WTC11 (cell line): ENCODE measurements at regions not wholly inside any gene's neighbourhood (a gene's known extent, or its start where the extent isn't known, plus 50 kb on each side); places are given as distances from the start of the nearest gene placed in this dataset.
"Not testable (repeated sequence)": the region's sequence is repeated elsewhere in the genome, so short reads cannot be mapped to it uniquely, and the experiment has no call there.

Experiments
- ATAC-seq: fragments of 200-7000 bp; cut with Tn5 transposase; 2 replicates; pipeline ENCODE4 v1.10.0; 2021; ENCODE audit warnings: mild to moderate bottlenecking, moderate library complexity
- CTCF ChIA-PET: fragments of 300-600 bp; sonication (Branson Sonifier 250); formaldehyde crosslinking; loops from one replicate; lab custom pipeline; 2021; ENCODE audit warnings: antibody characterized with exemption; lab: Charles Lee
- POLR2A ChIA-PET: fragments of 350-600 bp; sonication (Branson Sonifier 250); formaldehyde crosslinking; loops from one replicate; lab custom pipeline; 2021; ENCODE audit warnings: antibody characterized with exemption; lab: Charles Lee
- DNase-seq: peaks from one replicate; pipeline ENCODE4 v3.0.0; 2021; ENCODE audit warnings: low spot score
- H3K27ac Mint-ChIP-seq: 2 replicates; pipeline ENCODE4 v1.8.0; 2021; ENCODE audit warnings: mixed read lengths
- H3K27me3 Mint-ChIP-seq: 2 replicates; pipeline ENCODE4 v1.8.0; 2021; ENCODE audit warnings: low read depth, mild to moderate bottlenecking, moderate library complexity, mixed read lengths
- H3K36me3 Mint-ChIP-seq: 2 replicates; pipeline ENCODE4 v1.8.0; 2021; ENCODE audit warnings: mixed read lengths
- H3K4me1 Mint-ChIP-seq: 2 replicates; pipeline ENCODE4 v1.8.0; 2022; ENCODE audit warnings: mixed read lengths
- H3K4me3 Mint-ChIP-seq: 2 replicates; pipeline ENCODE4 v1.8.0; 2021; ENCODE audit warnings: mild to moderate bottlenecking, moderate library complexity, mixed read lengths
- H3K9me3 Mint-ChIP-seq: 2 replicates; pipeline ENCODE4 v1.8.0; 2021; ENCODE audit warnings: mixed read lengths
- CREM ChIP-seq: sonication (generic); formaldehyde crosslinking; IDR thresholded peaks from 2 replicates; pipeline ENCODE4 v1.8.1; 2022; ENCODE audit warnings: mild to moderate bottlenecking, missing genetic modification reagents, moderate library complexity
- GRHL2 ChIP-seq: fragments of 250-450 bp; sonication (Bioruptor Pico); IDR thresholded peaks from 2 replicates; pipeline ENCODE4 v1.8.0; 2022; ENCODE audit warnings: mild to moderate bottlenecking, moderate library complexity; ENCODE audit not compliant: insufficient replicate concordance, severe bottlenecking
- HMGA2 ChIP-seq: fragments of 250-450 bp; sonication (Bioruptor Pico); IDR thresholded peaks from 2 replicates; pipeline ENCODE4 v1.4.0; 2021; ENCODE audit warnings: mild to moderate bottlenecking, moderate library complexity
- MYBL2 ChIP-seq: sonication (generic); formaldehyde crosslinking; IDR thresholded peaks from 2 replicates; pipeline ENCODE4 v1.8.1; 2023; ENCODE audit warnings: mild to moderate bottlenecking, moderate library complexity, missing genetic modification reagents
- NFE2L1 ChIP-seq: sonication (generic); formaldehyde crosslinking; IDR thresholded peaks from 2 replicates; pipeline ENCODE4 v1.8.1; 2023; ENCODE audit warnings: missing genetic modification reagents
- NR1H2 ChIP-seq: sonication (generic); formaldehyde crosslinking; IDR thresholded peaks from 2 replicates; pipeline ENCODE4 v1.9.0; 2021; ENCODE audit warnings: mild to moderate bottlenecking, moderate library complexity, missing genetic modification reagents
- OVOL2 ChIP-seq: fragments of 250-450 bp; sonication (Bioruptor Pico); IDR thresholded peaks from 2 replicates; pipeline ENCODE4 v1.9.0; 2021; ENCODE audit warnings: mild to moderate bottlenecking, borderline replicate concordance
- SMAD3 ChIP-seq: sonication (generic); formaldehyde crosslinking; IDR thresholded peaks from 2 replicates; pipeline ENCODE4 v1.8.0; 2022; ENCODE audit warnings: missing genetic modification reagents, mild to moderate bottlenecking, borderline replicate concordance
- ZNF219 ChIP-seq: sonication (generic); formaldehyde crosslinking; IDR thresholded peaks from 2 replicates; pipeline ENCODE4 v1.8.0; 2023; ENCODE audit warnings: missing genetic modification reagents, mild to moderate bottlenecking, borderline replicate concordance
- ZNF232 ChIP-seq: sonication (generic); formaldehyde crosslinking; IDR thresholded peaks from 2 replicates; pipeline ENCODE4 v1.8.0; 2022; ENCODE audit warnings: mild to moderate bottlenecking, missing genetic modification reagents
- ZNF416 ChIP-seq: fragments of 250-450 bp; sonication (Bioruptor Pico); IDR thresholded peaks from 2 replicates; pipeline ENCODE4 v1.9.0; 2021; ENCODE audit warnings: mild to moderate bottlenecking, inconsistent platforms
- ZNF423 ChIP-seq: fragments of 250-450 bp; sonication (Bioruptor Pico); IDR thresholded peaks from 2 replicates; pipeline ENCODE4 v2.1.2; 2022; ENCODE audit warnings: mild to moderate bottlenecking, moderate library complexity
- TF ChIP-seq, protein P1 (sequence below): sonication (generic); formaldehyde crosslinking; IDR thresholded peaks from 2 replicates; pipeline ENCODE4 v1.8.1; 2023; ENCODE audit warnings: mild to moderate bottlenecking, missing genetic modification reagents, borderline replicate concordance
- TF ChIP-seq, protein P2 (sequence below): sonication (generic); formaldehyde crosslinking; IDR thresholded peaks from 2 replicates; pipeline ENCODE4 v1.8.0; 2022; ENCODE audit warnings: mild to moderate bottlenecking, missing genetic modification reagents
- TF ChIP-seq, protein P3 (sequence below): sonication (generic); formaldehyde crosslinking; IDR thresholded peaks from 2 replicates; pipeline ENCODE4 v1.8.1; 2022; ENCODE audit warnings: low read depth, missing genetic modification reagents, borderline replicate concordance
- TF ChIP-seq, protein P4 (sequence below): sonication (generic); formaldehyde crosslinking; IDR thresholded peaks from 2 replicates; pipeline ENCODE4 v1.8.1; 2023; ENCODE audit warnings: mild to moderate bottlenecking, missing genetic modification reagents
- TF ChIP-seq, protein P5 (sequence below): sonication (generic); formaldehyde crosslinking; IDR thresholded peaks from 2 replicates; pipeline ENCODE4 v1.8.0; 2022; ENCODE audit warnings: mild to moderate bottlenecking, missing genetic modification reagents
- TF ChIP-seq, protein P6 (sequence below): sonication (generic); formaldehyde crosslinking; IDR thresholded peaks from 2 replicates; pipeline ENCODE4 v1.8.1; 2023; ENCODE audit warnings: mild to moderate bottlenecking, missing genetic modification reagents, moderate library complexity
- TF ChIP-seq, protein P7 (sequence below): sonication (generic); formaldehyde crosslinking; IDR thresholded peaks from 2 replicates; pipeline ENCODE4 v1.8.1; 2023; ENCODE audit warnings: mild to moderate bottlenecking, missing genetic modification reagents
- TF ChIP-seq, protein P8 (sequence below): sonication (generic); formaldehyde crosslinking; IDR thresholded peaks from 2 replicates; pipeline ENCODE4 v1.8.1; 2023; ENCODE audit warnings: mild to moderate bottlenecking, missing genetic modification reagents, moderate library complexity

DNA sequence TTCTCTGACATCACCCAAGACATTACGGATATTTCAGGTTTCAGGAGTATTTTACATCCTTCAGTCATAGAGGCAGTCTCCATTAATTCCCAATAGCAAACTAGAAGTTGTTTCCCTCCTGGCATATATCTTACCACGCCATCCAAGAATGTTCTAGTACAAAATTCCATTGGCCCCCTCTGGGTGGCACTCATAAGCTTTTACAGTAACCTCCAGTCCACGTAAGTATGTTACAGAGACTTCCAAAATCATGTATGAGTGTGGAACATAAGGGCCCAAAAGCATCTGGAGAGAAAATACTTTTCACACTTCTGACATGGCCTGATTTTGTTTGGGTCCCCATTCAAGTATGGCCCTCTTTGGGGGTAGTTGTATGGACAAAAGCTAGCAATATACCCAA is 58.1 kb upstream of the DHRS4 start (continued):
- TF ChIP-seq, protein P1, sequence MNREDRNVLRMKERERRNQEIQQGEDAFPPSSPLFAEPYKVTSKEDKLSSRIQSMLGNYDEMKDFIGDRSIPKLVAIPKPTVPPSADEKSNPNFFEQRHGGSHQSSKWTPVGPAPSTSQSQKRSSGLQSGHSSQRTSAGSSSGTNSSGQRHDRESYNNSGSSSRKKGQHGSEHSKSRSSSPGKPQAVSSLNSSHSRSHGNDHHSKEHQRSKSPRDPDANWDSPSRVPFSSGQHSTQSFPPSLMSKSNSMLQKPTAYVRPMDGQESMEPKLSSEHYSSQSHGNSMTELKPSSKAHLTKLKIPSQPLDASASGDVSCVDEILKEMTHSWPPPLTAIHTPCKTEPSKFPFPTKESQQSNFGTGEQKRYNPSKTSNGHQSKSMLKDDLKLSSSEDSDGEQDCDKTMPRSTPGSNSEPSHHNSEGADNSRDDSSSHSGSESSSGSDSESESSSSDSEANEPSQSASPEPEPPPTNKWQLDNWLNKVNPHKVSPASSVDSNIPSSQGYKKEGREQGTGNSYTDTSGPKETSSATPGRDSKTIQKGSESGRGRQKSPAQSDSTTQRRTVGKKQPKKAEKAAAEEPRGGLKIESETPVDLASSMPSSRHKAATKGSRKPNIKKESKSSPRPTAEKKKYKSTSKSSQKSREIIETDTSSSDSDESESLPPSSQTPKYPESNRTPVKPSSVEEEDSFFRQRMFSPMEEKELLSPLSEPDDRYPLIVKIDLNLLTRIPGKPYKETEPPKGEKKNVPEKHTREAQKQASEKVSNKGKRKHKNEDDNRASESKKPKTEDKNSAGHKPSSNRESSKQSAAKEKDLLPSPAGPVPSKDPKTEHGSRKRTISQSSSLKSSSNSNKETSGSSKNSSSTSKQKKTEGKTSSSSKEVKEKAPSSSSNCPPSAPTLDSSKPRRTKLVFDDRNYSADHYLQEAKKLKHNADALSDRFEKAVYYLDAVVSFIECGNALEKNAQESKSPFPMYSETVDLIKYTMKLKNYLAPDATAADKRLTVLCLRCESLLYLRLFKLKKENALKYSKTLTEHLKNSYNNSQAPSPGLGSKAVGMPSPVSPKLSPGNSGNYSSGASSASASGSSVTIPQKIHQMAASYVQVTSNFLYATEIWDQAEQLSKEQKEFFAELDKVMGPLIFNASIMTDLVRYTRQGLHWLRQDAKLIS (CRISPR knock-in tag): no peak
- TF ChIP-seq NFE2L1: no peak

DNA sequence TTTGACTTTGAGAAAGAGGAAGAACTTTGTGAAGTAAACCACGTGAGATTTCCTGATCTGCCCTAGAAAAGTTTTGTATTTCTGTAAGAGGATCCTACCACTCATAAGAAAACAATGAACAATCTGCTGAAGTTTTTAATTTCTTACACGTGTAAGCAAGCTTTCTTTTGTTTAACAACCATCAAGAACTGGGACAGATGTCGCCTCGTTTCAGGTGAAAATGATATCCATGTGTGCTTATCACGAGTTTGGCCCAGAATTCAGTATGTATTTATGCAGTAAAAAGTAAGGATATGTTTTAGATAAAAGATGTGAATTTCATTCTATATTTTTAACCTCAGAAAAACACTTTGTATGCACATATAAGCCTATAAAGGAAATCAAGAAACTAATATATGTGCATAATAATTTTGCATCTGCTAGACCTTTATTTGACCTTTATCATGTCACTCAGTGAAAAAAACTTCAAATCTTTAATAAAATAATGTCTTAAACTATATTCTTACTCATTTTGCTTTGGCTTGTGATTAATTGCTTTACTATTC is 56.9 kb upstream of the DHRS4 start:
- POLR2A ChIA-PET: no interaction called here
- ATAC-seq: no peak
- Mint-ChIP-seq H3K27ac (no peak overlapping the region), H3K4me3 (no peak overlapping the region), H3K36me3 (peaks cover 16% of the 10 kb centered on the region), H3K9me3 (peaks cover 40% of the 10 kb centered on the region), H3K27me3 (peaks cover 7% of the 10 kb centered on the region)
- no peak for DNase-seq
- CTCF ChIA-PET: interaction anchor here (6.1 kb wide), 1 partner anchor 14 kb away, joined by 28 read pairs; no protein-coding TSS in a partner anchor
- TF ChIP-seq, protein P2, sequence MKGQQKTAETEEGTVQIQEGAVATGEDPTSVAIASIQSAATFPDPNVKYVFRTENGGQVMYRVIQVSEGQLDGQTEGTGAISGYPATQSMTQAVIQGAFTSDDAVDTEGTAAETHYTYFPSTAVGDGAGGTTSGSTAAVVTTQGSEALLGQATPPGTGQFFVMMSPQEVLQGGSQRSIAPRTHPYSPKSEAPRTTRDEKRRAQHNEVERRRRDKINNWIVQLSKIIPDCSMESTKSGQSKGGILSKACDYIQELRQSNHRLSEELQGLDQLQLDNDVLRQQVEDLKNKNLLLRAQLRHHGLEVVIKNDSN: no peak
- TF ChIP-seq MYBL2 (no peak), NR1H2 (CRISPR knock-in tag) (no peak), ZNF232 (CRISPR knock-in tag) (no peak), ZNF416 (CRISPR knock-in tag) (no peak), OVOL2 (no peak), ZNF423 (no peak), GRHL2 (CRISPR knock-in tag) (no peak), SMAD3 (CRISPR knock-in tag) (no peak), HMGA2 (CRISPR knock-in tag) (no peak), ZNF219 (CRISPR knock-in tag) (no peak), CREM (no peak), NFE2L1 (no peak)
- TF ChIP-seq, protein P3, sequence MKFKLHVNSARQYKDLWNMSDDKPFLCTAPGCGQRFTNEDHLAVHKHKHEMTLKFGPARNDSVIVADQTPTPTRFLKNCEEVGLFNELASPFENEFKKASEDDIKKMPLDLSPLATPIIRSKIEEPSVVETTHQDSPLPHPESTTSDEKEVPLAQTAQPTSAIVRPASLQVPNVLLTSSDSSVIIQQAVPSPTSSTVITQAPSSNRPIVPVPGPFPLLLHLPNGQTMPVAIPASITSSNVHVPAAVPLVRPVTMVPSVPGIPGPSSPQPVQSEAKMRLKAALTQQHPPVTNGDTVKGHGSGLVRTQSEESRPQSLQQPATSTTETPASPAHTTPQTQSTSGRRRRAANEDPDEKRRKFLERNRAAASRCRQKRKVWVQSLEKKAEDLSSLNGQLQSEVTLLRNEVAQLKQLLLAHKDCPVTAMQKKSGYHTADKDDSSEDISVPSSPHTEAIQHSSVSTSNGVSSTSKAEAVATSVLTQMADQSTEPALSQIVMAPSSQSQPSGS (CRISPR knock-in tag): no peak
- TF ChIP-seq, protein P4, sequence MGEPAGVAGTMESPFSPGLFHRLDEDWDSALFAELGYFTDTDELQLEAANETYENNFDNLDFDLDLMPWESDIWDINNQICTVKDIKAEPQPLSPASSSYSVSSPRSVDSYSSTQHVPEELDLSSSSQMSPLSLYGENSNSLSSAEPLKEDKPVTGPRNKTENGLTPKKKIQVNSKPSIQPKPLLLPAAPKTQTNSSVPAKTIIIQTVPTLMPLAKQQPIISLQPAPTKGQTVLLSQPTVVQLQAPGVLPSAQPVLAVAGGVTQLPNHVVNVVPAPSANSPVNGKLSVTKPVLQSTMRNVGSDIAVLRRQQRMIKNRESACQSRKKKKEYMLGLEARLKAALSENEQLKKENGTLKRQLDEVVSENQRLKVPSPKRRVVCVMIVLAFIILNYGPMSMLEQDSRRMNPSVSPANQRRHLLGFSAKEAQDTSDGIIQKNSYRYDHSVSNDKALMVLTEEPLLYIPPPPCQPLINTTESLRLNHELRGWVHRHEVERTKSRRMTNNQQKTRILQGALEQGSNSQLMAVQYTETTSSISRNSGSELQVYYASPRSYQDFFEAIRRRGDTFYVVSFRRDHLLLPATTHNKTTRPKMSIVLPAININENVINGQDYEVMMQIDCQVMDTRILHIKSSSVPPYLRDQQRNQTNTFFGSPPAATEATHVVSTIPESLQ: no peak
- TF ChIP-seq, protein P5, sequence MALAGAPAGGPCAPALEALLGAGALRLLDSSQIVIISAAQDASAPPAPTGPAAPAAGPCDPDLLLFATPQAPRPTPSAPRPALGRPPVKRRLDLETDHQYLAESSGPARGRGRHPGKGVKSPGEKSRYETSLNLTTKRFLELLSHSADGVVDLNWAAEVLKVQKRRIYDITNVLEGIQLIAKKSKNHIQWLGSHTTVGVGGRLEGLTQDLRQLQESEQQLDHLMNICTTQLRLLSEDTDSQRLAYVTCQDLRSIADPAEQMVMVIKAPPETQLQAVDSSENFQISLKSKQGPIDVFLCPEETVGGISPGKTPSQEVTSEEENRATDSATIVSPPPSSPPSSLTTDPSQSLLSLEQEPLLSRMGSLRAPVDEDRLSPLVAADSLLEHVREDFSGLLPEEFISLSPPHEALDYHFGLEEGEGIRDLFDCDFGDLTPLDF: no peak
- TF ChIP-seq, protein P6, sequence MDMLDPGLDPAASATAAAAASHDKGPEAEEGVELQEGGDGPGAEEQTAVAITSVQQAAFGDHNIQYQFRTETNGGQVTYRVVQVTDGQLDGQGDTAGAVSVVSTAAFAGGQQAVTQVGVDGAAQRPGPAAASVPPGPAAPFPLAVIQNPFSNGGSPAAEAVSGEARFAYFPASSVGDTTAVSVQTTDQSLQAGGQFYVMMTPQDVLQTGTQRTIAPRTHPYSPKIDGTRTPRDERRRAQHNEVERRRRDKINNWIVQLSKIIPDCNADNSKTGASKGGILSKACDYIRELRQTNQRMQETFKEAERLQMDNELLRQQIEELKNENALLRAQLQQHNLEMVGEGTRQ (CRISPR knock-in tag): no peak
- TF ChIP-seq, protein P7, sequence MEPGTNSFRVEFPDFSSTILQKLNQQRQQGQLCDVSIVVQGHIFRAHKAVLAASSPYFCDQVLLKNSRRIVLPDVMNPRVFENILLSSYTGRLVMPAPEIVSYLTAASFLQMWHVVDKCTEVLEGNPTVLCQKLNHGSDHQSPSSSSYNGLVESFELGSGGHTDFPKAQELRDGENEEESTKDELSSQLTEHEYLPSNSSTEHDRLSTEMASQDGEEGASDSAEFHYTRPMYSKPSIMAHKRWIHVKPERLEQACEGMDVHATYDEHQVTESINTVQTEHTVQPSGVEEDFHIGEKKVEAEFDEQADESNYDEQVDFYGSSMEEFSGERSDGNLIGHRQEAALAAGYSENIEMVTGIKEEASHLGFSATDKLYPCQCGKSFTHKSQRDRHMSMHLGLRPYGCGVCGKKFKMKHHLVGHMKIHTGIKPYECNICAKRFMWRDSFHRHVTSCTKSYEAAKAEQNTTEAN: no peak
- TF ChIP-seq, protein P8, sequence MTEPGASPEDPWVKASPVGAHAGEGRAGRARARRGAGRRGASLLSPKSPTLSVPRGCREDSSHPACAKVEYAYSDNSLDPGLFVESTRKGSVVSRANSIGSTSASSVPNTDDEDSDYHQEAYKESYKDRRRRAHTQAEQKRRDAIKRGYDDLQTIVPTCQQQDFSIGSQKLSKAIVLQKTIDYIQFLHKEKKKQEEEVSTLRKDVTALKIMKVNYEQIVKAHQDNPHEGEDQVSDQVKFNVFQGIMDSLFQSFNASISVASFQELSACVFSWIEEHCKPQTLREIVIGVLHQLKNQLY (CRISPR knock-in tag): no peak
- TF ChIP-seq, all 79 proteins: peak for 0
- H3K4me1 Mint-ChIP-seq: no peaks in the 10 kb centered on the region

DNA sequence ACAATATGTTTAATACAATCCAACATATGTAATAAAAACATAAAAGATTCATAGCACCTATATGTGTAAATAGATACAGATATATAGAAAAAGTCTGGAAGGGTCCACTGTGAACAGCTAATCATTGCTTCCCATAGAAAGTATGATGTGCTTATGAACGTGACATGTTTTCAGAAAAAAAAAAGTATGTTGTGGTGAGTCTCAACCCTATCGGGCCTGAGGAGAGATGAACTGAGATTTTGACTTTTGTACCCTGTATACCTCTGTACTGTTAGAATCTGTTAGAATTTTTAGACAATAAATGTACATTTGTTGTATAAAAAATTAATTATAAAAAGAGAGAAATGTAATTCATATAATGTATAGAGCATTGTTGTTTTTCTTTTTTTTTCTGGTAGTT is 56.3 kb upstream of the DHRS4 start:
- H3K27ac Mint-ChIP-seq, ATAC-seq, DNase-seq, H3K27me3 Mint-ChIP-seq, H3K4me3 Mint-ChIP-seq, H3K4me1 Mint-ChIP-seq, POLR2A ChIA-PET: not testable (repeated sequence)
- CTCF ChIA-PET: interaction anchor here (6.1 kb wide), 1 partner anchor 14 kb away, joined by 28 read pairs; no protein-coding TSS in a partner anchor
- H3K36me3 Mint-ChIP-seq: peaks cover 16% of the 10 kb centered on the region
- H3K9me3 Mint-ChIP-seq: peaks cover 40% of the 10 kb centered on the region
